HG02852 (cell line): ENCODE measurements at regions not wholly inside any gene's neighbourhood (a gene's known extent, or its start where the extent isn't known, plus 50 kb on each side); places are given as distances from the start of the nearest gene placed in this dataset.

Experiments
- ATAC-seq: cut with Tn5 transposase; IDR thresholded peaks from one replicate; pipeline ENCODE4 v1.9.1; 2021; ENCODE audit warnings: mild to moderate bottlenecking, moderate library complexity; ENCODE audit not compliant: unreplicated experiment

DNA sequence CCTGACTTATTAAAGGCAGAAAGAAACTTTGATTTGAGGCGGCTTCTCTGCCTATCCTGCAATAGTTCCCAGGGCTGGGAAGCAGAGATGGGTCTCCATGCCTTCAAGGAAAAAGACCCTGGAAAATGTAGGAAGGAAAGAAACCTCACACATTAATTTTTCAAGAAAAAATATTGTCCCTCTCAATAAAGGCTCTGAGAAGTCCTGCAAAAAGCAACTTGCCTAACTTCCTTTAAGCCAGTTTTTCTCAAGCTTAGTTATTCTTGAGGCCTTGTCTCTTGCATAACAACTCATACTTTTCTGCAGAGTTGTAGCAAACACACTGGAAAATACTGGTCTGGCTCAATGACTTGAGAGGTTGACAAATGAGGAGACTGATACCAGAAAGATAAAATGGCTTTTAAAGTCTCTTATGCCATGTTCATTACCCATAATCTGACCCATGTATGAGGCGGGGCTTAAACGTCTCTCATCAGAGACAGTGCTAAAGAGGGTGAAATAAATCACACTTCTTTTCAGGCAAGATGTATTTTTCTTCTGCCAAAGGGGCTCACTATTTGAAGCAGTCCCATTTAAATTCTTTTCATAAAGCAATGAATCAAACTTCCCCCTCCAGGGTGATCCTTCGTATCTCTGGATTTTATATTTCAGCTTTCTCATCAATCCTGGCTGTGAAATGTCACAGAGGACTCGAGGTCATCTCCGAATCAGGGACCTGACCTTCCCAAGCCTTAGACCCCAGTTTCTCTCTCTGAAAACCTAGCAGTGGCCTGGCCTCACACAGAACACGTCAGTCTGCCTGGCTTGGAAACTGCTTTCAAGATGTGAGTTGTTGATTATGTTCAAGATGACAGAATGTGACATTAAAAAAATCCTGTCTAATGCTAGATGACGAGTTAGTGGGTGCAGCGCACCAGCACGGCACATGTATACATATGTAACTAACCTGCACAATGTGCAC, 82.3 kb upstream of the KCNG1 start:
- ATAC-seq, result no peak

DNA sequence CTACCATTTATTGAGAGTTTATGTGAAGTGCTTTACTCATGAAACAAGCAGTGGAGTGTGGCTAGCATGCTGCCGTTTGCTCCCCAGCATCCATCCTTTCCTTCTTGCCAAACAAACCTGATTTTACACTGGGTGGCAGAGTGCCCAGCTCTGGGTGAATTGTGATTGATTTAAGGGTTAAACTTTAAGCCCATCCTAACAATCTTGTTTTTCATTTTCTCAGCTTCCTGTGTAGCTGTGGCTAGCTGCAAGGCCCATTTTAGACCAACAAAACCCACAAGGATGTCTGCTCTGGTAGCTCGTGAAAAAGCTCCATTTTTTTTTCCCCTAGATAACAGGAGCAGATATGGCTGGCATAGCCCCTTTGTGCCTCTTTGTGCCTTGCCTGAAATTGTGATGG, 77.7 kb upstream of the KCNG1 start:
- no peak for ATAC-seq

DNA sequence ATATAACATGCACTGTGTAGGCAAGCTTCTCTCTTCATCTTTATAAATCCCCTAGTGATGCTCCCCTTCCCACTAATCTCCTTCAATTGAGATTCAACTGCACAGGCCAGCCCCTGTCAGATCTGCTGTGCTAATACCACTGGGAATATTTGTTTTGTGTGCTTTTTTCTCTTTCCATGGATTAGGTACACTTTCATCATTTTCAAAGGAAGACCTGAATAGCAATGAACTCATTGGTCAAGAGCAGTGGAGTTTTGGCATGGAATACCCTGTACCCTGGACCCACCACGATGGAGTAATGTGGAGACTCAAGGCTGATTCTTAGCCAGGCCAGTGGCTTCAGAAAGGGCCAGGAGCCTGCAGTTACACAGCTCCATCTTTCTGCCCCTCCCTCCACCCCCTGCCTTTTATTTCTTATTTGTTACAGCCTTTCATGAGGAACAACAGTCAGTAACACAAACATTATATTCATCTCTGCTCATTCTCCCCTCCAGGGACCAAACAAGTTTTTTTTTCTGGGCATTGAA, 75.4 kb upstream of the KCNG1 start:
- no peak for ATAC-seq

DNA sequence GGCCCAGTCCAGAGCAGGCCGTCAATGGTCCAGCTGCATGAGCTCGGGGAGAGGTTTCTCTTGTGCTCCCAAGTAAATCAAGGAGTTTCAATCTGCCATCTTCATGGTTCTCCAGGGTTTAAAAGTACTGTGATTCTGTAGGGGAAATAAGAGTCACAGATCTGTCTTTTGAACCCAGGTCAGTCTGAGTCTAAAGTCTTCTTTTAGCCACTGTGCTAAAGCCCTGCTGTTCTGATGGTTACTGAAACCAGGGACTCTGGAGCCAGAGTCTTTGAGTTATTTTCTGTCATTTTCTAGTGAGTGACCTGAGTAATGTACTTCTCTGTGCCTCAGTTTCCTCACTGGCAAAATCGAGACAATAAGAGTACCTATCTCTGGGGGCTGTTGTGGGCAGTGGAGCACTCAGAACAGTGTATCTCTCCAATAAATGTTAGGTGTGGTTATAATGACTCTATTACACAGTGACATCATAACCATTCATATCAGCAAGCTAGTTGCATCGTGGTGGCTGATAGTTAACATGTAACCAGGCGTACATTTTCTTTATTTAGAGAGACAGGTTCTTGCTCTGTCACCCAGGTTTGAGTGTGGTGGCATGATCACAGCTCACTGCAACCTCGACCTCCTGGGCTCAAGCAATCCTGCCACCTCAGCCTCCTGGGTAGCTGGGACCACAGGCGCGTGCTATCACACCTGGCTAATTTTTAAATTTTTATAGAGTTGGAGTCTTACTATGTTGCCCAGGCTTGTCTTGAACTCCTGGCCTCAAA, 74.6 kb upstream of the KCNG1 start:
- no peak for ATAC-seq

DNA sequence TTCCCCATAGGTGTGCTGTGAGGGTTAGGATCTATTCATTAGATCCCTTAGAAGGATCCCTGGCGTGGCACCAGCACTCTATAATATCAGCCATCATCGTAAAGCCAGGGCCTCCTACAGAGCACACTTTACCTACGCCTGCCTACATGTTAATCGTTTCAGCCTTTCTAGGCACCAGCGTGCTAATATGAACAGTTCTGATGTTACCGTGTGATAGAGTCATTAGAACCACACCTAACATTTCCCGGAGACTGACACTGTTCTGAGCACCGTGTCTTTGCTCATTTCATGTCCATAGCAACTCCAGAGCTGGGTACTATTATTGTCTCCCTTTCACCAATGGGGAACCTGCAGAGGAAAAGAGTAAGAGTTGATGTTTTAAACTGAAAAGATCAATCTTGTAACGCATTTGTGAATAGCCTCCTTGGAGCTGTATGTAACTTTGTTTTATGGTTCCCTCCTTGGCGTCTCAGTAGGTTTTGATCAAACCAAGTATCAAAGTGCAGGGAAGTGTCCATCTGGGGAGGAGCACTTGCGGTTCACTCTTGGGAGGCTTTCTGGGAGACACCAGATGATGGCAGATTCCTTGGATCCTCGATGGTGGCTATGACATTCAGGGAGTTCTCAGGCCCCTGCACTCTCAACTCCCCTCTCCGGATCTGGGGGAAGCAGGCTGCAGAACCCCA, 73.8 kb upstream of the KCNG1 start:
- no peak for ATAC-seq

DNA sequence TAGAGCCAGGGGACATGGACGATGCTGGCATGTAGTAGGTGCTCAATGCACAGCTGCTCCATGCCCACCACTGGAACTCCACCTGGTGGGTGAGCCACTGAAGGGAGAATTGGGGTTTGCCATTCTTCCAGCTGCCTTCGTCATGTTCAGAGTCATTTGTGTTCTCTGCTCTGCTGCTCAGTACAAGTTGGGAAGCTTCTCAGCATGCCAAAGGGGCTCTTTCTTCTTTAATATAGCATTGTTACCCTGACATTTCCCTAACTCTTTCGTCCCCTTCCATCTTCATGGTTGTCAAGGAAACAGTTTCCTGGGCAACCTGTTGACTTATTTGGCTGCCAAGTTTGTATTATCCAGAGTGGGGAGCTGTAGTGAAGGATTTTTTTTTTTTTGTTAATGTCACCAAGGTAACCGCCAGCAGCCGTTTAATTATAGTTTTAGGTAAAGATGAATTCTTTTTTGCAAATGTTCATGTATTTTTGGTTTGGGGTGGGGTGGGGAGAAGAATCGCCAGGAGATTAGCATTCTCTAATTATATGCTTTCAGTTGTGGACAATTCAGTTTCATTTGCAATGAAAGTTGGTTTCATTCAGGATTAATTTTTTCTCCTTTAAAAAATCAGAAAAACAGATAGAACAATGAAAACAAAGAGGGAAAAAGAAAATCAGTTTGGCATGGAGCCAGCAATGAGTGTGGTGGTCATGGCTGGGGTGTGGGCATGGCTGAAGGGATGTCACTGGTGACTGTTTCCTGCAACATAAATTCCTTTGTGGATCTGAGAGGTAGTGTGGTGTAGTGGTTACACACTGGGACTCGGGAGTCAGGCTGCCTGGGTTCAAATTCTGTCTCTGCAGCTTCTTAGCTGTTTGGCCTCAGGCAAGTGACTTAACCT, 73.0 kb upstream of the KCNG1 start:
- no peak for ATAC-seq

DNA sequence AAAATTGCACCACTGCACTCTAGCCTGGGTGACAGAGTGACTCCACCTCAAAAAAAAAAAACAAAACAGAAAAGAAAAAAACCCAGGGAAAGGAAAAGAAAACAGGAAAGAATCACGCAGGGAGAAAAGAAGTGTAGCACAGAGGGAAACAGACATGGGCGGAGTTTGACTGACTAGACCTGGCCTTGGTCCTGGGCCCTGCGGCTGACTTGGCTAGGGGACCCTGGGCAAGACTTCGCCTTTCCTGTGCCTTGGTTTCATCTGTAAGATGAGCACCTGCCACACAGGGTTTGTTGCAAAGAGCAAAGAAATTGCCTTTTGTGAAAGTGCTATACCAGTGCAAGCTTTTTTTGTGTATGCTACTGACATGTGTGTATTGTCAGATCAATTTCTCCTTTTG, 71.3 kb upstream of the KCNG1 start:
- no peak for ATAC-seq

DNA sequence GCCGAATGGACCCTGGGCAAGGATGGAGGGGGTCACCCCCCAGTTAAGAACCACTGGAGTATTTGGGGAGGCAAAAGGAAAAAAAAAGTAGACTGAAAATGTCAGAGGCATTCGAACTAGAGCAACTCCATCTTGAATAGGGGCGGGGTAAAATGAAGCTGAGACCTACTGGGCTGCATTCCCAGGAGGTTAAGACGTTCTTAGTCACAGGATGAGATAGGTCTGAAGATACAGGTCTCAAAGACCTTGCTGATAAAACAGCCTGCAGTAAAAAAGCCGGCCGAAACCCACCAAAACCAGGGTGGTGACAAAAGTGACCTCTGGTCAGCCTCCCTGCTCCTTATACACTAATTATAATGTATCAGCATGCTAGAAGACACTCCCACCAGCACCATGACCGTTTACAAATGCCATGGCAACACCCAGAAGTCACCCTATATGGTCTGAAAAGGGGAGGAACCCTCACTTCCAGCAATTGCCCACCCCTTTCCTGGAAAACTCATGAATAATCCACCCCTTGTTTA, 70.4 kb upstream of the KCNG1 start:
- ATAC-seq, result no peak

DNA sequence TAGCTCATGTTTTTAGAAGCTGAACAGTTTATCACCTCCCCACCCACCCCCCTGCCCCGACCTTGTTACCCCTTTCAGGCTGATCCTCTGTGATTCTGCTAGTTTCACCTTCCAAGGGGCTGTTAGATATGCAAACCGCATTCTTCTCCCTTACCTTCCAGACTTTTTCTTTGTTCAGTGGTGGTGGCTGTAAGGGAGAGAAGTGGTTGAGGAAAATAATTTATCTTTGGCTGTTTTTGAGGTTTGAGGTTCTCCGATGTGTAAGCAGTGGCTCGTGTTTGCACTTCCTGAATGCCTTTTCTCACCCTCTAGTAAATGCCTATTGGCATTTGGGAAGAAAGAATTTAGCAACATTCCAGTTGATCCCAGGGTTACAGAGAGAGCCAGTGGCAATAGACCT, 69.4 kb upstream of the KCNG1 start:
- ATAC-seq, result no peak

DNA sequence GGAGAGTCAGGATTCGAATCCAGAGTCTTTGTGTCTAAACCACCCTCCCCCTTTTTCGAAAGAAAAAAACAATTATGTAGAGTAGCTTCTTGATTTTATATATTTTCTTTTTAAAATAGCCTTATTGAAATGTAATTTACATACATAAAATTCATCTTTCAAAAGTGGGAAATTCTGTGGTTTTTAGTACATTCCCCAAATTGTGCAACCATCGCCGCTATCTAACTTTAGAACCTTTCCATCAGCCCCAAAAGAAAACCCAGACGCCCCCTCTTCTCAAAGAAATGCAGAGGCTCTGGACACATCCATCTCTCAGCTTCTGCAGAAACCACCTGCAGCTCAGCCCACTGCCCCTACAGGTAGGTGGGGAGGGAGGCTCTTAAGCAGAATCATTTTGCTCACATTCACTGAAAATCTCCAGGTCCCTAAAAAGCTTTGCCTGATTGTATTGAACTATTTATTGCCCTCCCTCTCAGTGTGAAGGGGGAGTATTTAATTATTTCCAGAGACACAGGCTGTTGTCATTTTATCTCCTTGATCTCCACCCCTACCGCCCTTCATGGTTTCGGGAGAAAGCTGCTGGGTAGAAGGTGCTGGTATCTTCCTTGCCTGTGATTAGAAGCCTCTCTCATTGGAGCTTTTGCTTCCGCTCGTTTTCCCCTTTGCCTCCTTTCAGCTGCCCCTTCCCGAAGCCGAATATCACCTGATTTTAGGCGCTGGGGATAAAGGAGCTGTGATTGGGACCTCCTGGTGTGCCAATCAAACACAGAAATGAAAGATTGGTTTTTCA, 68.7 kb upstream of the KCNG1 start:
- ATAC-seq, result no peak

DNA sequence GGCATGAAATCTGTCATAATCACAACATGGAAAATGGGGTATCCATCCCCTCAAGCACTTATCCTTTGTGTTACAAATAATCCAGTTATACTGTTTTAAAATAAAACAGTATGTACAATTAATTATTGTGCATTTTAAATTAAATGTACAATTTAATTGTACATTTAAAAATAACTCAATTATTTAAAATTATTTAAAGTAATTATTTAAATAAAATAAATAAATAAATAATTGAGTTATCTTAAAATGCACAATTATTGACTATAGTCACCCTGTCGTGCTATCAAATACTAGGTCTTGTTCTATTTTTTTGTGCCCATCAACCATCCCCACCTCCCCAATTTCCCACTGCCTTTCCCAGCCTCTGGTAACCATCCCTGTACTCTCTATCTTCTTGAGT, 66.9 kb upstream of the KCNG1 start:
- no peak for ATAC-seq

DNA sequence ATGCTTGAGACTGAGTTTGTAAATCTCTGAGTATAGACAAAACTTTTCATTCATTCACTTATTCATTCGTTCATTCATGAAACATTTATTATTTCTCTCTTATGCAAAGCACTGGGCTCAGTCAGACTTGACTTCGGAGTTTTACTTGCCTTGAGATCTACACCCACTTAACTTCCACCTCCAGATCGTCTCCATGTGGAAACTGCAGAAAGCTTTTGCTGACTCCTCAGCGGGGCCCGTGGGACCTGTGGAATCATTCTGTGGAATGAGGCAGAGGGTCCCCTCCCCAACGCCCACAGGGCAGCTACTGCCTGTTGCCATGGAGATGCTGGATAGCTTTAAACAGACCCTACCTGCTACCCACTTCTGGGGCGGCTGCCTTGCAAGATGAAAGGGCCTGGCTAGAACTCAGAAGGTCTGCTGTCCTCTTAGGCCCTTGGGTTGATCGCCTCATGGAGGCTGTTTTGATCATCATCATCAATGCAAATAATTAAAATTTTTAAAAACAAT, 66.4 kb upstream of the KCNG1 start:
- no peak for ATAC-seq

DNA sequence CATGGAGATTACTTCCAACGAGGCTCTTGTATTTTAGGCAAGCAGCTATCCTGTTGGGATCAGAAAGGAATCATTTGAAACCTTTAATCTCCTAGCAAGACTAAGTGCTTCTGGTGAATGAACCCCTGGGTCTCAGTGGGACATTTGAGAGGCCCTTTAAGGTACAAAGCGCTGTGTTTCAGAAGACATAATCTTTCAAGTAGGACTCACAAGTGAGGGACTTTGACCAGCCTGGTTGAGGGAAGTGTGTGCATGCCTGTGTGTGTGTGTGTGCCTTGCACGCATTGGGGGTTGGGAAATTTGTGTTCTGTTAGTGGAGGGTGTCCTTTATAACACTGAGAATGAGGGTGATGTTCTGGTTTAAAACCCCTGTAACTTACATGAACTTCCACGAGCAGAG, 64.4 kb upstream of the KCNG1 start:
- no peak for ATAC-seq

DNA sequence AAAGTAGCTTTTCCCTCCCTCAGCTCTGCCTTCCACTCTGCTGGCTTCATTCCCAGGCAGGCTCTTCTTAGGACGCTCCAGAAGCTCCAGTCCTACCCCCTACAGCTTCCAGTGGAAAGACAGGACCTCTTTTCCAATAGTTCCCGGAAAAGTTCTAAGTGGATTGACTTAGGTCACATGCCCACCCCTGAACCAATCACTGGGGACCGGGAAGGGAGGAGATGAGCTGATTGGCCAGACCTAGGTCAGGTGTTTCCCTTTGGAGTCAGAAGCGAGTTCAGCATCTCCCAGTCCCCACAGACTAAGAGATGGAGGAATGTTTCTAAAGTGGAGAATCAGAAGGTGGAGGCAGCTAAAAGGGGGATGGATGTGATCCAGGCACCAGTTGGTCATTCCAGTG, 62.9 kb upstream of the KCNG1 start:
- ATAC-seq, result no peak

DNA sequence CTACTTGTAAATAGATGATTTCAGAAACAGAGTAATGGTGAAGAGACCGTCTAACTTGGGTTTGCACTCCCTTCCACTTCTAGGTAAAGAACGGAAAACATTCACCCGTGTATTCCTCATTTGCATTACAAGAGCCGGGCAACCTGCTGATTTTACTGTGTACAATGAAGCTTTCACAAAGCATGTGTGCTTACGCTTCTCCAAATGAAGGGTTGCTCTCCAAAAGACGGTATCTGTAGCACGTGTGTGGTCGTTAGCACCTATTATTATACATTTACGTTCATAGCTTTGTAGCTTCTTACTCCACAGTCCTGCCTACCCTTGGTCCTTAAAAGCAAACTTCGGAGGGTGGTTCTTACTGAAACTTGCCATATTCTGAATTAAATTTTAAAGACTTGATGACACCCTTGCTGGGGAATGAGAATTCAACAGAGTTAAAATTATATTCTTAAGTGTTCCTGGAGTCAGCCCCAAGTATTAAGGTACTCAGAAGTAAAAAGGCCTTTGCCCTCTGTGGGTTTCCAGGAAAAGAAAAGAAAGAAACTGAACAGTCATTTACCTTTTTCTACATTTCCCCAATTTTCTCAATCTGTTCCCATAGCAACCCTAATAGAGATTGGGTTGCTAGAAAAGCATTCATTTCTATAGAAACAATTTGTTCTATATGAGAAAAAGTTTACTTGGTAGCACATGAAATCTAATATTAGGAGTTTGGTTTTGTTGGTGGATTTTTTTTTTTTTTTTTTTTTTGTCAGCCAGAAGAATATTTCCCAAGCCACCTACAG, 61.9 kb upstream of the KCNG1 start:
- ATAC-seq, result no peak

DNA sequence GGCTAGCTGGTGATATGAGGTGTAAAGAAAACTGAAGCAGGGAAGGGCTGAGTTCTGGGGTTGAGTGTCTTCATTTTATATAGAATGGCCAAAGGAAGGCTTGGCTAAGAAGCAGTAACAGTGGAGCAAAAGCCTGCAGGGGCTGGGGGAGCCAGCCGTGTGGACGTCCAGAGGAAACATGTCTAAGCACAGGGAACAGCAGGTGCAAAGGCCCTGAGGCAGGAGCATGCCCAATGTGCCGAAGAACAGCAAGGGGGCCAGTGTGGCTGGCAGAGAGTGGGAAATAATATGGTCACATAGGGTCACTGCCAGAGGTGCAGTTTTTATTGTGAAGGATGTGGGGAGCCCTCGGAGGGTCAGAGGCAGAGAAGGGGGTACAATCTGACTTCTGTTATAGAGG, 60.5 kb upstream of the KCNG1 start:
- ATAC-seq, result no peak

DNA sequence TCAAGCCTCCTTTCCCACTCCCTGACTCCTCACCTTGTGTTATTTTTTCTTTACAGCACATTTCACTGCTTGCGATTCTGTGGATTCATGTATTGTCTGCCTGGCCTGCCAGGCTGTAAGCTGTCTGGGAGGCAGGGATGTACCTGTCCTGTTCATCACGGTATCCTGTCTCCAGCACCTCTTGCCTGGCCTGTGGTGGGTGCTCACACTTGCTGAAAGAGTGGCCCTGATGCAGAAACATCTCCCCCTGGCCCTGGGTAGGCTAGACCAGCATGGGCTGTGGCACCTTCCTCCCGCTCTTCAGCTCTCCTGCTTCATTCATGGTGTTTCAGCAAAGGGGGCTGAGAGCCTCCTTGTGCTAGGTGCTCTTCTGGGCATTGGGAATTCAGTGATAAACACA, 60.1 kb upstream of the KCNG1 start:
- no peak for ATAC-seq

DNA sequence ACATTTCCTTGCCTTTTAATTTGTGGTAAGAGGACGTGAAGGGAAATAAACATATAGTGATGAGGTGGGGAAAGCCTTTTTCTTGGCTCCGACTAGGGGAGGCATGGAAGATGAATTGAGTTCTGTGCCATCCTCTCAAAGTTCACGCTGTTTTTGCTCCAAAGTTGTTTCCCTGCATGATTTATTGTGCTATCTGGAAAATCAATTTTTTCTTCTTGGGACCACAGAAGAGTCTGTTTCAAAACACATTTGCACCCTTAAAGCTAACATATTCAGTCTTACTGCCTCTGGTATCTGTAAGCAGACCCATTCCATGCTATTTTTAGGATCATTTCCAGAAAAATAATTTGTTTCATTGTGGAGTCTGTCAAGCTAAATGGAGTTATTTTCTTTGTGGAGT, 57.6 kb upstream of the KCNG1 start:
- no peak for ATAC-seq
